Glutamatergic neuron (in vitro differentiated cells): ENCODE measurements at regions not wholly inside any gene's neighbourhood (a gene's known extent, or its start where the extent isn't known, plus 50 kb on each side); places are given as distances from the start of the nearest gene placed in this dataset.

ENCODE experiments used
- DNase-seq: peaks from one replicate; pipeline ENCODE4 v3.0.0; 2022
- H3K27ac Mint-ChIP-seq: one replicate; pipeline ENCODE4 v1.8.0; 2020; ENCODE audit warnings: mild to moderate bottlenecking, mixed read lengths, inconsistent platforms; ENCODE audit not compliant: unreplicated experiment
- H3K27me3 Mint-ChIP-seq: one replicate; pipeline ENCODE4 v1.8.0; 2020; ENCODE audit warnings: mild to moderate bottlenecking, moderate library complexity, mixed read lengths, inconsistent platforms; ENCODE audit not compliant: unreplicated experiment
- H3K36me3 Mint-ChIP-seq: one replicate; pipeline ENCODE4 v1.8.0; 2020; ENCODE audit warnings: mild to moderate bottlenecking, mixed read lengths, inconsistent platforms; ENCODE audit not compliant: unreplicated experiment
- H3K4me1 Mint-ChIP-seq: one replicate; pipeline ENCODE4 v1.8.0; 2020; ENCODE audit warnings: mild to moderate bottlenecking, low read depth, mixed read lengths, inconsistent platforms; ENCODE audit not compliant: unreplicated experiment
- H3K4me3 Mint-ChIP-seq: one replicate; pipeline ENCODE4 v1.8.0; 2020; ENCODE audit warnings: mild to moderate bottlenecking, mixed read lengths, inconsistent platforms; ENCODE audit not compliant: unreplicated experiment
- H3K9me3 Mint-ChIP-seq: one replicate; pipeline ENCODE4 v1.8.0; 2020; ENCODE audit warnings: mild to moderate bottlenecking, moderate library complexity, mixed read lengths, inconsistent platforms; ENCODE audit not compliant: unreplicated experiment
- TF ChIP-seq, protein P1 (sequence below): fragments of 200-600 bp; sonication (generic); IDR thresholded peaks from one replicate; pipeline ENCODE4 v1.5.0; 2021; ENCODE audit not compliant: partially characterized antibody, unreplicated experiment

DNA sequence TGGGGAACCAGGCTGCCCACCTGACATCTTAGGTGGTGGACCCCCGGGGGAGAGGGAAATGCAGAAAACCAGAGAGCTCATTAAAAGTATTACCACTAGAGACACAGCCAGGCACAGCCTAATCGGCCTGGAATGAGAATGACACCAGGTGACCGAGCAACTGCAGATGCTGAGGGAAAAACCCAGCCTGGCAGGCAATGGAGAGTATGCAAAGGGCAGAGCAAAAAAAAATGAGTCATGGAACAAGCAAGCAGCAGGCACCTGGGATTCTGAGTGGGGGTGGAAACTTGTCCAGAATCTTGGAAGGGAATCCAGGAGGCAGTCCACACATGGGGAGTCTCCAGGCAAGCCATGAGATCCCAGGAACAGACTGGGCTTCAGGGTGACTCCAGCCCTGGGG, 183.7 kb upstream of the LRRN1 start:
- Mint-ChIP-seq H3K27me3 (peaks cover 3% of the 10 kb centered on the region), H3K9me3 (peaks cover 1% of the 10 kb centered on the region), H3K4me1 (no peaks in the 10 kb centered on the region), H3K4me3 (no peak overlapping the region), H3K36me3 (no peaks in the 10 kb centered on the region), H3K27ac (no peak overlapping the region)
- TF ChIP-seq, protein P1, sequence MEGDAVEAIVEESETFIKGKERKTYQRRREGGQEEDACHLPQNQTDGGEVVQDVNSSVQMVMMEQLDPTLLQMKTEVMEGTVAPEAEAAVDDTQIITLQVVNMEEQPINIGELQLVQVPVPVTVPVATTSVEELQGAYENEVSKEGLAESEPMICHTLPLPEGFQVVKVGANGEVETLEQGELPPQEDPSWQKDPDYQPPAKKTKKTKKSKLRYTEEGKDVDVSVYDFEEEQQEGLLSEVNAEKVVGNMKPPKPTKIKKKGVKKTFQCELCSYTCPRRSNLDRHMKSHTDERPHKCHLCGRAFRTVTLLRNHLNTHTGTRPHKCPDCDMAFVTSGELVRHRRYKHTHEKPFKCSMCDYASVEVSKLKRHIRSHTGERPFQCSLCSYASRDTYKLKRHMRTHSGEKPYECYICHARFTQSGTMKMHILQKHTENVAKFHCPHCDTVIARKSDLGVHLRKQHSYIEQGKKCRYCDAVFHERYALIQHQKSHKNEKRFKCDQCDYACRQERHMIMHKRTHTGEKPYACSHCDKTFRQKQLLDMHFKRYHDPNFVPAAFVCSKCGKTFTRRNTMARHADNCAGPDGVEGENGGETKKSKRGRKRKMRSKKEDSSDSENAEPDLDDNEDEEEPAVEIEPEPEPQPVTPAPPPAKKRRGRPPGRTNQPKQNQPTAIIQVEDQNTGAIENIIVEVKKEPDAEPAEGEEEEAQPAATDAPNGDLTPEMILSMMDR = no peak
- DNase-seq = no peak

DNA sequence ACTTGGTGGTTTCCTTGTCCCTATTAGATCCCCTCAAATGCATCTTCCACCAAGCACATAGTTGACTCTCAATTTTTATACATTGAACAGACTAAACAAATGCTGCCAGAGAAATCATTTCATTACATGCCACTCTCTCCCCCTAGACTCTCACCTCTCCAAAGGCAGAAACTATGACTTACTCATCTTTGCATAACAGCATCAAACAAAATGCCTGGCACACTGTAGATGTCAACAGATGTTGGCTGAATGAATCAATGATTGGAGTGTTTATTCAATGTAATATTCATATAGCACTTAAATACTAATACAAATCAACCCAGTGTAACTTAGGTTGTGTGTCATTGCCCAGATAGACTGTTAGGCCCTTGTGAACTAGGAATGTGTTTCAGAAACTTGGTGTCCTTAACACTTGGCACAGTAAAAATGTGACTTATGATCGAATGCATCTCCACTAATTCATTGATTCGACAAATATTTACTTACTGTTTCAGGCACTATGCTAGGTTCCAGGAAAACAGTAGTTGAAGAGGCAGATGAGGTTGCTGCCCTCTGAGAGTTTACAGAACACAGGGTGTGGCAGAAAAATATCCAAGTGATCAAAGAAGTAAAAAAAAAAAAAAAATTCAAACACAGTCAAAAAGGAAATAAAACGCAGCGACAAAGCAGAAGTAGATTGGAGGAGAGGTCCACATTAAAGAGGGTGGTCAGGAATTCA, 188.5 kb upstream of the LRRN1 start:
- Mint-ChIP-seq H3K9me3 (peaks cover 1% of the 10 kb centered on the region), H3K36me3 (peaks cover 3% of the 10 kb centered on the region)

DNA sequence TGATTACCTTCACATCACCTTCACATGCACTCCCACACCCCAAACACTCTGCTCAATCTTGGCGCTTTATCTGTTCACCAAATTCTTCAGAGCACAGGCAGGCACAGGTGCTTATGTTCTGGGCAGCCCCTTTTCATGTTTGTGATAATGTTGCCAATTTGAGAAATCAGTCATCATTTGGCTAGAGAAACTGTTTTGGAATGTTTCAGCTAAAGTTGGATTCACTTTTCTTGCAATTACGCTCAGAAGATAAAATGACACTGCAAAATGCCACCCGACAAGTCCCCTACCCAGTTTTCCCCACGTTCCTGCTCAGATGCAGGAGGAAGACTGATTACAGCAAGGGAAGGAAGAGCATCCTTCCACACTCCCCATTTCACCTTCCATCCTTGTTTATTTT, 192.9 kb upstream of the LRRN1 start:
- Mint-ChIP-seq H3K36me3 (peaks cover 3% of the 10 kb centered on the region), H3K27ac (no peak overlapping the region), H3K27me3 (peaks cover 6% of the 10 kb centered on the region), H3K4me1 (peaks cover 6% of the 10 kb centered on the region), H3K4me3 (no peak overlapping the region), H3K9me3 (peaks cover 3% of the 10 kb centered on the region)
- TF ChIP-seq, protein P1 = no peak
- DNase-seq = no peak

More for the DNA sequence above, 188.5 kb upstream of the LRRN1 start:
- Mint-ChIP-seq H3K27ac (no peak overlapping the region), H3K4me1 (peaks cover 2% of the 10 kb centered on the region), H3K27me3 (peaks cover 7% of the 10 kb centered on the region), H3K4me3 (no peak overlapping the region)
- TF ChIP-seq, protein P1 = no peak
- DNase-seq = no peak

DNA sequence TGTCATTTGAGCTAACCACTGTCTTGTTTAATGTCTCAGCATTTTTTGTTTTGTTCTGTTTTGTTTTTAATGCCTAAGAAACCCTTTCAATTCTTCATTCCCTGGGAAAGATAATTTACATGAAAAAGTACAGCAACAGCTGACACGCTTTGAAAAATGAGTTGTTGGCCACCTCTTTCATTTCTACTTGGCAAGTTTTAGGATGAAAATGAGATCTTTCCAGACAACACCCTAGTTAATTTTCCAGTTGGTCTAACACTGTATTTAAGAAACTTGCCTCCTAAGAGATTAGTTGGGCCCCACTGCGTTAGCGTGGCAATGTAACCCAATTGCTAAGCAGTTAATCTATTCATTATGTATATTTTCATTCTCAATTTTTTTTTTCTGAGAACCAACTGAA, 194.0 kb upstream of the LRRN1 start:
- no peak overlapping the region for H3K4me3 Mint-ChIP-seq
- peaks cover 10% of the 10 kb centered on the region for H3K4me1 Mint-ChIP-seq
- peaks cover 3% of the 10 kb centered on the region for H3K9me3 Mint-ChIP-seq
- TF ChIP-seq, protein P1 = no peak
- no peak for DNase-seq
- H3K27ac Mint-ChIP-seq = no peak overlapping the region
- H3K27me3 Mint-ChIP-seq = peaks cover 6% of the 10 kb centered on the region
- peaks cover 3% of the 10 kb centered on the region for H3K36me3 Mint-ChIP-seq

DNA sequence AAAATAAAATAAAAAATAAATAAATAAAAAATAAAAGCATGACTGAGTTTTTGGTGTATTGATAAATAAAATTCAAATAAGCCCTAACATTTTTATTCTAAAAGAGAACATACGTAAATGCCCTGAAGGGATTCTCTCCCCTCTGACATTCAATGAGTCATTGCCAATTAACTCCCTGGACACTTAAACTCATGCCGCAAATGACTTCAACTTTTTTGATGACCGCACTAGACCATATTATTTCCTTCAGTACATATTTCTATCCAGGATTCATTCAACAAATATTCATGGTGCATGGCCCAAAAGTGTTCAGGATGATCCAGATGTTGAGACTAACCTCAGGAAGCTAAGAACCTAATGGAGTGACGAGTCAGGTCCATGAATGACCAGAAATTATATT, 195.9 kb upstream of the LRRN1 start:
- Mint-ChIP-seq H3K36me3 (no peaks in the 10 kb centered on the region), H3K4me1 (peaks cover 10% of the 10 kb centered on the region), H3K27me3 (peaks cover 6% of the 10 kb centered on the region), H3K27ac (no peak overlapping the region), H3K9me3 (peaks cover 3% of the 10 kb centered on the region), H3K4me3 (no peak overlapping the region)
- TF ChIP-seq, protein P1 = no peak
- DNase-seq = no peak
